ENCODE measurements at regions not wholly inside any gene's neighbourhood (a gene's known extent, or its start where the extent isn't known, plus 50 kb on each side); places are given as distances from the start of the nearest gene placed in this dataset.

GRCh38 chr6:98578016-98578415 lies 256.4 kb upstream of the POU3F2 start:
- DNase-seq, result no peak

DNA sequence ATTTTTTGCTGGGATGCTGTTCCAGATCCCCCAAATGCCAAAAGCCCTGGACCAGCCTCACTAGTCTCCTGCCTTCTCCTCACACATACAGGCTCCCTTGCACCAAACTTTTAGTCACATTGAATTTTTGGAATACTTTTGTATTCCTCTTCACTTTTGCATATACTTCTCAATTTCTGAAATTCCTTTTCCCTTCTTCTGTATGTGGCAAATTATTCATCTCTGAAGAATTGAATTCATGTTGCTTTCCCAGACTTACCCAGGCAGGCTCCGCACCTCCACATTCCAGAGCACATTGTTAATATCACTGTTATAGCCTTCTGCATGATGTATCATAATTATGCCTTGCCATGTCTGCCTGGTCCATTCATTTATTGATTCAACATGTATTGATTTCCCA lies 255.3 kb upstream of the POU3F2 start:
- DNase-seq, result no peak

DNA sequence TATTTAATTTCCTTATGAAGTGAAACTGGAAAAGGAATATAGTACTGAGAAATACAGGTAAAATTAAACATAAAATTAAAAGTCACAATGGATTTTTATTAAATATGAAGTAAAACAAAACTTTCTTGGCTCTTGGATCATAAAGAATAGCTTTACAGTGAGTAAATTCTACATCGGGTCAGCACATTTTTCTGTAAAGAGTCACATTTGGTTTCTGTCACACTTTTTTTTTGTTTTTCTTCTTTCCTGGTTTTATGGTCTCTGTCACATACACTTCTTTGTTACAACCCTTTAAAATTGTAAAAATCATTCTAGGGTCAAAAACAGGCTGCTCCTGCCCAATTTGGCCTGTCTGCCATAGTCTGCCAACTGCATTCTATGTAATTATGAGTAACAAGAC lies 254.4 kb upstream of the POU3F2 start:
- DNase-seq, result no peak

DNA sequence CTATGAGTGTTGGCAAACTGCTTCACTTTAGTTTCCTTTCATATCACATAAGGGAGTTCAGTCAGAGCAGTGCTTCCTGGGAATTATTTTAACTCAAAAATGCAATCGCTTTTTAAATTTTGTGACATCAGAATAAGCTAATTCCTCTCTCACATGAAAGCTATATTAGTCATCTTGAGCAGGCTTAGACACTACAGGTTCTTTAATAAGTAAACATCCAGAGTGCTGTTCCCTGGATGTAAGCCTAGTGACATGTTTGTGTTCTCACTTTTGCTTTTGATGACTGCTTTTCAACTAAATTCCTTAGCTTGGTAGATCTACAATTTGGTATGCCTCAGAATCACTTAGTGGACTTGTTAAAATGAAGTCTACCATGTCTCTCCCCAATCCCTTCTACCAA lies 252.7 kb upstream of the POU3F2 start:
- no peak for DNase-seq

GRCh38 chr6:98583506-98583905 lies 250.9 kb upstream of the POU3F2 start:
- DNase-seq, result no peak

DNA sequence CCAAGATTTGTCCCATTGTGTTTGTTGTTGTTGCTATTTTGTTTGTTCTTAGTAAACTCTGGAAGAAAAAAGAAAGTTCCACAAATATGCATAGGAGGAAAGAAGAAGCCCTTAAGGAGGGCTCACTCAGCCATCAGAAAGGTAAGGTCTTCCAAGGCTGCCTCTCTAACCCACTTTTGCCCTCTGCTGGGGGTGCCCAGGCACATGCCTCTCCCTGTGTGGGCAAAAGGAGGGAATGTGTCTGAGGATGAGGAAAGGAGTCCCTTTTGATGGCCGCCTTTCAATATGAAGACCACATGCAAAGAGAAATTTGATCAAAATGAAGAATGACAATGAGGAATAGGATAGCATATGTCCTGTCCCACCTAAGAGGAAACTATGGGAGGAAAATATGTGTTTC lies 248.2 kb upstream of the POU3F2 start:
- no peak for DNase-seq

- no peak for DNase-seq
These were observed 246.8 kb upstream of the POU3F2 start for GRCh38 chr6:98587555-98587954.

GRCh38 chr6:98589536-98589935 lies 244.8 kb upstream of the POU3F2 start:
- no peak for DNase-seq

DNA sequence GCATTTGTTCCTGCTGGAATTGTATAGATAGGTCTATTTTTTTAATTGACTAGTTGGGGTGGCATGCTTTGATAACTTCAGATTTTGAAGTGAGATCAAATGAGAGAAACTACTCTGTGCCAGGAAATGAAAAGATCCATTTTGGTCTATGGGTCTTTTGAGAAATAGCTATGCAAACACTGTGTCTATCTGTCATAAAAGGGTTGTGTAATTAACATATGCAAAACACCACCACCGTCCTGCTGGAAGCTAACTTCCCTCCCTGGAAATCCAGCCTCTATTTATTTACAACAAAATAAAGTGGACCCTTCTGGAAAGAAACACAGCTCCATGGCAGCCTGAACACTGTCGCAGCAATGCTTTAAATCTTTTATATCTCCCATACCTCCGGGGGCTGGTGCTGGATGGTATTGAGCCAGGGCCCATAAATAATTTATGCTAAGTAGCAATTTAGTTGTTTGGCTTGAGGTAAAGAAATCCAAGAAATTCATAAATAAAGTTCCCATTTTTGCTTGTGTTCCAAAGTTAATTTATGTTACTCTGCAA lies 244.2 kb upstream of the POU3F2 start:
- no peak for DNase-seq

DNA sequence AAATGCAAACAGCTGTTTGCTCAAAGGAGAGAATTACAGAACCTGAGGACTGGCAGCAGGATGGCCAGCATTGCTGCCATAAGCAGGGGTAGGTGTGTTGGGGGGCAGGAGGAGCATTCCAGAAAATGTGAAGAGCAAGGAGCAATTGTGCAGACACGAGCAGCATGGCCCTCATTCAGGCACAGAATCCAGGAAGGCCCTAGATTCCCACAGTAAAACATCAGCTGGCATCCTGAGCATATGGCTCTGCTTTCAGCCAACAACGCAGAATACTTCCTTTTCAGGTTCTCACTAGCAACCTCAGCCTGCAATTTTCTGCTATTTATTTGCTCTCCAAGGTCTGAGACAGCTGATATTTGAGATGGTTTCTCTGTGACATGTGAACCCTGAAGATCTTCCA lies 243.4 kb upstream of the POU3F2 start:
- DNase-seq, result no peak

DNA sequence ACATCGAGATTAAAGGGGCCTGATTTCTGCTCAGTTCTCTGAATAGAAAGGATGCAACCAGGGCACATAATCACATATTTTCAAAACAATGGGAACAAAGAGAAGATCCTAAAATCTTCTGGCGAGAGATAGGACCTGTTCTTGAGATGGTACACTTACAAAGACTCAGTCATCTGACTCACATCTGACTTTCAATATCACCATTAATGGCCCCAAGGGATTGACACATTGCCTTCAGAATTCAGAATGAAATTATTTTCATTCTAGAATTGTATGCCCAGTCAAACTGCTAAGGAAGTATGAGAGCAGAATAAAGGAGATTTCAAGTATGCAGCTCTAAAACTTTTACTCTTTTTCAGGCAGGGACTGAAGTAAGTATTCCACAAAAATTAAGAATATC lies 240.7 kb upstream of the POU3F2 start:
- no peak for DNase-seq

DNA sequence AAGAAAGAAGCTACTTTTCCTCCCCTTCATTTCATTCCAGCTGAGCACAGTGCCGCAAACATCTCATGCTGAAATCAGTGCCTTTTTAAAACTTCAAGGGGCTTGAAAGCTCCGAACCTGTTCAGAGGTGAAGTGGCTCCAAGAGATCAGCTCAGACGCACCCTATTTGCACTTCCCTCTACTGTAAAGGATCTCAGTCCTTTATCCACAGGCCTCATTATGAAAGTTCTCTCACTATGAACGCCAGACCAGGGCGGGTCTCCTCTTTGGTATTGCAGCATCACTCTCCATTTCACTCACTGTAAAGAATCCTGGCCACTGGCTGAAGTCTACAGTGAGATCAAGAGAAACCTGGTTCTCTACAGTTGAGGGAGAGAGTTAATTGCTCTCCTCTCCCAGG lies 232.7 kb upstream of the POU3F2 start:
- no peak for DNase-seq

DNA sequence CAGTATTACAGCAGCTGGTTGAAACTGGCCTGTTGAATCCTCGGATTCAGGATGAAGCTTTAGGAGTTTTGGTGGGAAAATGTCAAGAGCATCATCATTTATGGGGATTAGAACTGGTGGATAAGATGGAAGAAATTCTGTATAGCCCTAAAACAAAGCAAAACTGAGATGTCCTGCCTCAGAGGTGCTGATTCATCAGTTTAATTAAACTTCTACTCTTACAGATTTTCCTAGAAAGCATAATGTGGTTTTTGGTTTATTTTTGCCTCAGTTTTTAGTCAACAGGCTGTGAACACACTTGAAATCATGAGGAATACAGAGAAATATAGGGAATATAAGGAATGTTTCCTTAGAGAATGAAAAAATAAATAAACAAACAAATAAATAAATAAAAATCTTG lies 228.7 kb upstream of the POU3F2 start:
- DNase-seq, result no peak

DNA sequence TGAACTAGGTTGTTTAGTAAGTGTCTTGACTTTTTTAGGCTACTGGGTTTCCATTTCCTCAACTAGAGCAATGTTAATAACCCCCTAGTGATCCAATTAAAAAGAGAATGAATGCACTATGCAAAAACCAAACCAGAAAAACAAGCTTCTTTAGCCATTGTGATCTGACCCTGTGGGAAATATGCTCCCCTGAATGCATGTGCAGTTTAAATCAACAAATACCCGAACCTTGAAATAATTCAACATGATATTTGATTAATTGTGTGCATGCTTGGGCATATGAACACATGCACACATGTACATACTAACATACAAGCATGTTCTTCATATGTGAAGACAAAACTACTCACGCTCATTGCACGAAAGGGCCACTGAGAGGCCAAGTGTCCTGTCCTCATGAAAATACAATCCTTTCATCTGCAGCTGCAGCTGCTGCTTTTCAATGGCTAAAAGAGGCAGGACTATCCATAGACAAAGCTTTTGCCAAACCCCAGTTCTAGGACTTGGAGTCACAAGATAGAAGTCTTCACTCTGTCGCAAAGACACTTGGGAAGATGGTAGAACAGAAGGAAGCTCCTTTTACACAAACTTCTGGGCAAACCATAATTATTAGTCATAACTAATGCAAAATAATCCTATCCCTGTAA lies 207.1 kb upstream of the POU3F2 start:
- DNase-seq, result peak; percentile 19

DNA sequence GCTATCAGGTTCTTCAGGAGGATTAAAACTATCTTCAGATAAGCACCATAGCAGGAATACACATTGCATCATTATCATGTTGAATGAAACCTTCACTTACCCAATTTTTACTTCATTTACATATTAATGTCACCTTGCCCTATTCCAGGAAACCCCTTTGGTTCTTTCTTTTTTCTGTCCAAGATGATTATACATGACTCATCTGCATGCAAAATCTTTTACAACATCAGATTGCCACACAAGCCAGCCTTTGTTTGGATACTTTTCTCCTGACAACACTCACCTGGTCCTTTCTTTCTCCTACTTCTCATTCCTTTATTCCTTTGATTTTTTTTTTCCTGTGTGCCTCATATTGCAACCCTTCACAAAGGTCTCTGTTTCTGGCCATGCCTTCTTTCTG lies 200.5 kb upstream of the POU3F2 start:
- DNase-seq, result no peak

- no peak for DNase-seq
These were observed 199.8 kb upstream of the POU3F2 start for GRCh38 chr6:98634569-98634968.

DNA sequence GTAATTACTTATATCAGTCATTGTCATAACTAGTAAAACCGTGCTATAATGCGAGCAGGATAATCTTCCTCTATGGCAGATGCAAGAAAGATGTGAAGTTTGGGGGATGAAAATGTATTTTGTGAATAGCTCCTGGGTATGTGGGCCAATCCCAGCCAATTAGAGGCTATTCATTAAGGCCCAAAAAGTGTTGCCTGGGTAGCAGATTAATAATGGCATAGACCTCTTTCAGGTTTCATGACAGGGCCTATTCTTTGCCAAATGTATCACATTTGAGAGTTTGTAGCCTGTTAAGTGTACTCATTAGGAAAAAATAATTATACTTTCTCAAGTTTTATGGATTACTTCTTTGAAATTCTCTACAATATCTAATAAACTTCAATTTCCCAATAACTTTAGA lies 199.2 kb upstream of the POU3F2 start:
- no peak for DNase-seq

GRCh38 chr6:98636941-98637340 lies 197.4 kb upstream of the POU3F2 start:
- no peak for DNase-seq

DNA sequence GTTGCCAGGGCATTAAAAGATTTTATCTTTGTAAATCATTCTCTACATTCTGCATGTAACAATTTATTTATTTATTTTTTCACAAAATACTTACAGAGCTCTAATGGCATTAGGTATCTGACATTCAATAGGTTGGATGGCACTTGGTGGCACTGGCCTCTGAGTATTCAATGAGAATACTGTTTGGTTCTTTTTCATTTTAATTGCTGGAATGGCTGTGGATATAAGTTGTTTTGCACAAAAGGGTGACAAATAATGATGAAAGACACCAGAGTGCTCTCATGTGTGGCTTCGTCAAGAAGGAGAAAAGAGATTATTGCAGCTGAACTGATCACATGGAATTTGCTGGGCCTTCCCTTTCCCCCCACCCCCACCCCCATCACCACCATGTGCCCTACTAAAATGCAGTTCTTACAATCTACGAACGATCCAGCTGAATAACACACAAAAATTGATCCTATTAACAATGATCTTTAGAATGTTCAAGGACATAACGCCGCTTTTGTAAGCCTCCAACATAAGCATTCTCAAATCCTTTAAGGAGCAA lies 195.2 kb upstream of the POU3F2 start:
- DNase-seq, result no peak

GRCh38 chr6:98640366-98640765 lies 194.0 kb upstream of the POU3F2 start:
- DNase-seq, result no peak

DNA sequence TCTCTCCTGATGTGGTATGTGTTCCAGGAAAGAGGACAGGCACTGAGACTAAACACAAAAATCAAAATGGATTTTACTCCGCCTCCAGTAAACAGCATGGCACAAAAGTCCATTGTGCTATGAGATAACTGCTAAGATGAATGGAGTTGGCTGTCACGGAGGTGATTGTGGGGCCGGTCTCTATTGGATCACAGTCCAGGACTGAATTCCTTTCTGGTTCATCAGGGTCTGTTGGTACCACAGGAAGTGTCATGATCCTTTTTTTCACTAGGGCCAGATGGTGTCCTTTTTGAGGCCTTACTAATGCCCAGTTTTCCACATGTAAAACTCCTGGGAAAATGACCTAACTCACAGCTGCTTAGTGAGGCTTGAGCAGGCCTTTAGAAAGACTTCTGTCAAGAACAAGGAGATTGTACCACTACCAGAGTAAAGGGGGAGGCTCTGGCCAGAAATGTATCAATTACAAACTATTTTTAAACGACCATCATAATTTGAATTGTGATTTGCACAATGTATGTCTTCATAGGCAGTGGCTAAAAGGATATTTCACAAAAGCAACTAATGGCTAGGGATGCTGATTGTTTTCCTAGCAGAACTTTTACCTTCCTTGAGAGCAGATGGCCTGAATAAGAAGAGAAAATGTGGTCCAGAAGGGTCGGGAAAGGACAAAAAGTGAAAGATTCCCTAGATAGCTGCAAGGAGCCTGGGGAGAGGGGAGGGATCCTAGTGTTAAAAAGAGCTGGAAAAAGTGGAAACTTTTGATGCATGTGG lies 192.2 kb upstream of the POU3F2 start:
- peak; percentile 77 for DNase-seq

- DNase-seq, result peak; percentile 15
These were observed 190.3 kb upstream of the POU3F2 start for GRCh38 chr6:98644063-98644462.

GRCh38 chr6:98648211-98648914 lies 186.0 kb upstream of the POU3F2 start:
- DNase-seq, result no peak

DNA sequence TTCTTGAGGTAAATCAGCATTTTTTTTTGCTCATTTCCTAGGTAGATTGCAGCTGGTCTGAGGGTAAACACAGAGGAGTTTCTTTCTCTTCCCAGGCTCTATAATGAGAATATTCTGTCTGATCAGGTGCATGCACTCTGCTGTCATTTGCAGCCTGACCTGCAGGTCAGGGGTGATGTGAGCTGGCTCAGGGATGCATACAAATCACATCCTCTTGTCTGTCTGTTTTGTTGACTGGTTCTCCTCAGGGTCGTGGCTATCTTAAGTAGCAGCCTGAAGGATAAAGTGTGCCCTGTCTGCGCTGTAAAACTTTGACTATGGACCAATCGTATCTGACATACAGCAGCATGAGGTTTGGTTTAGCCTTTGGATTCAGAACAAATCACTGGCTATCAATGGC lies 183.4 kb upstream of the POU3F2 start:
- DNase-seq, result no peak
